OCI-LY3 (cell line): ENCODE measurements at regions not wholly inside any gene's neighbourhood (a gene's known extent, or its start where the extent isn't known, plus 50 kb on each side); places are given as distances from the start of the nearest gene placed in this dataset.

ENCODE experiments used
- H2AFZ ChIP-seq: fragments of 200-600, 300-600 bp; shearing (Covaris generic); 2 replicates; pipeline ENCODE4 v1.6.0; 2014; ENCODE audit warnings: antibody characterized with exemption, low read depth, low read length
- H3K27ac ChIP-seq: fragments of 200-600, 300-600 bp; sonication (generic); 2 replicates; pipeline ENCODE4 v1.5.1; 2014; ENCODE audit warnings: mild to moderate bottlenecking, low read length, moderate library complexity, mixed read lengths
- H3K27me3 ChIP-seq: fragments of 200-600, 300-600 bp; sonication (generic); 2 replicates; pipeline ENCODE4 v1.6.1; 2014; ENCODE audit warnings: low read depth, low read length, mixed read lengths
- H3K36me3 ChIP-seq: fragments of 200-600, 300-600 bp; sonication (generic); replicated peaks from 2 replicates; pipeline ENCODE3; 2014; ENCODE audit warnings: low read depth, low read length, mixed read lengths
- H3K4me1 ChIP-seq: fragments of 300-600, 200-600 bp; sonication (generic); 2 replicates; pipeline ENCODE4 v1.6.1; 2014; ENCODE audit warnings: low read length, mixed read lengths
- H3K4me2 ChIP-seq: fragments of 200-600, 300-600 bp; sonication (generic); 2 replicates; pipeline ENCODE4 v1.6.1; 2014; ENCODE audit warnings: low read length, mixed read lengths
- H3K4me3 ChIP-seq: fragments of 300-600, 200-600 bp; sonication (generic); 2 replicates; pipeline ENCODE4 v1.5.1; 2014; ENCODE audit warnings: antibody characterized with exemption, mild to moderate bottlenecking, low read length, moderate library complexity
- H3K79me2 ChIP-seq: fragments of 300-600, 200-600 bp; shearing (Covaris generic); 2 replicates; pipeline ENCODE4 v1.6.1; 2014; ENCODE audit warnings: mild to moderate bottlenecking, low read length, mixed read lengths
- H3K9ac ChIP-seq: fragments of 300-600, 200-600 bp; shearing (Covaris generic); 2 replicates; pipeline ENCODE4 v1.6.0; 2014; ENCODE audit warnings: mild to moderate bottlenecking, low read length, moderate library complexity
- H3K9me3 ChIP-seq: fragments of 200-600, 300-600 bp; shearing (Covaris generic); 2 replicates; pipeline ENCODE4 v1.6.1; 2014; ENCODE audit warnings: low read length, mixed read lengths; ENCODE audit not compliant: insufficient read depth
- H4K20me1 ChIP-seq: fragments of 200-600, 300-600 bp; sonication (generic); 2 replicates; pipeline ENCODE4 v1.6.1; 2016; ENCODE audit warnings: low read length, mixed read lengths; ENCODE audit not compliant: insufficient read depth
- EZH2phosphoT487 ChIP-seq: fragments of 200-600 bp; shearing (Covaris generic); IDR thresholded peaks from 2 replicates; pipeline ENCODE4 v1.6.1; 2018; ENCODE audit warnings: antibody characterized with exemption, mixed run types, low read depth
- TF ChIP-seq, protein P1 (sequence below): fragments of 200-600, 300-600 bp; sonication (generic); IDR thresholded peaks from 2 replicates; pipeline ENCODE4 v1.5.1; 2014; ENCODE audit warnings: antibody characterized with exemption, low read length, low read depth

DNA sequence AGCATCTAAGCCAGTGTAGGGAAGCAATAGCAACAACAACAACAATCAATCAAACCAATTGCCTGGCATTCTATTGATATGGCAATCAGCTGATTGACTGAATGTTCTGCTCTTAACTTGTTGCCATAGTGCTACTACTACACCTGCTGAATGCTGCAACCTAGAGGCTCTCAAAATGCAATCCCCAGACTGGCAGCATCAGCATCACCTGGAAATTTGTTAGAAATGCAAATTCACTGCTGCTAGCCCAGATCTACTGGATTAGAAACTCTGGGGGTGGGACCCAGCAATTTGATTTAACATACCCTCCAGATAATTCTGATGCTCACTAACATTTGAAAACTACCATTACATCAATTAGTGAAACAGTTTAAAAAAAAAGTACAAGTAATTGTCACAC, 363.6 kb downstream of the SNAPC1 start:
- H3K4me3 ChIP-seq: no peak overlapping the region
- peaks cover 36% of the 10 kb centered on the region for H3K27me3 ChIP-seq
- H3K4me1 ChIP-seq: peaks cover 25% of the 10 kb centered on the region
- no peaks in the 10 kb centered on the region for H3K9me3 ChIP-seq
- no peak overlapping the region for H3K27ac ChIP-seq
- no peaks in the 10 kb centered on the region for H3K36me3 ChIP-seq
- TF ChIP-seq, protein P1, sequence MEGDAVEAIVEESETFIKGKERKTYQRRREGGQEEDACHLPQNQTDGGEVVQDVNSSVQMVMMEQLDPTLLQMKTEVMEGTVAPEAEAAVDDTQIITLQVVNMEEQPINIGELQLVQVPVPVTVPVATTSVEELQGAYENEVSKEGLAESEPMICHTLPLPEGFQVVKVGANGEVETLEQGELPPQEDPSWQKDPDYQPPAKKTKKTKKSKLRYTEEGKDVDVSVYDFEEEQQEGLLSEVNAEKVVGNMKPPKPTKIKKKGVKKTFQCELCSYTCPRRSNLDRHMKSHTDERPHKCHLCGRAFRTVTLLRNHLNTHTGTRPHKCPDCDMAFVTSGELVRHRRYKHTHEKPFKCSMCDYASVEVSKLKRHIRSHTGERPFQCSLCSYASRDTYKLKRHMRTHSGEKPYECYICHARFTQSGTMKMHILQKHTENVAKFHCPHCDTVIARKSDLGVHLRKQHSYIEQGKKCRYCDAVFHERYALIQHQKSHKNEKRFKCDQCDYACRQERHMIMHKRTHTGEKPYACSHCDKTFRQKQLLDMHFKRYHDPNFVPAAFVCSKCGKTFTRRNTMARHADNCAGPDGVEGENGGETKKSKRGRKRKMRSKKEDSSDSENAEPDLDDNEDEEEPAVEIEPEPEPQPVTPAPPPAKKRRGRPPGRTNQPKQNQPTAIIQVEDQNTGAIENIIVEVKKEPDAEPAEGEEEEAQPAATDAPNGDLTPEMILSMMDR: no peak; the same call in 1 of the 2 replicates
- TF ChIP-seq EZH2phosphoT487: no peak
- H3K4me2 ChIP-seq: no peak overlapping the region
- no peak overlapping the region for H3K9ac ChIP-seq
- no peaks in the 10 kb centered on the region for H3K79me2 ChIP-seq
- H2AFZ ChIP-seq: no peak overlapping the region
- H4K20me1 ChIP-seq: no peaks in the 10 kb centered on the region

DNA sequence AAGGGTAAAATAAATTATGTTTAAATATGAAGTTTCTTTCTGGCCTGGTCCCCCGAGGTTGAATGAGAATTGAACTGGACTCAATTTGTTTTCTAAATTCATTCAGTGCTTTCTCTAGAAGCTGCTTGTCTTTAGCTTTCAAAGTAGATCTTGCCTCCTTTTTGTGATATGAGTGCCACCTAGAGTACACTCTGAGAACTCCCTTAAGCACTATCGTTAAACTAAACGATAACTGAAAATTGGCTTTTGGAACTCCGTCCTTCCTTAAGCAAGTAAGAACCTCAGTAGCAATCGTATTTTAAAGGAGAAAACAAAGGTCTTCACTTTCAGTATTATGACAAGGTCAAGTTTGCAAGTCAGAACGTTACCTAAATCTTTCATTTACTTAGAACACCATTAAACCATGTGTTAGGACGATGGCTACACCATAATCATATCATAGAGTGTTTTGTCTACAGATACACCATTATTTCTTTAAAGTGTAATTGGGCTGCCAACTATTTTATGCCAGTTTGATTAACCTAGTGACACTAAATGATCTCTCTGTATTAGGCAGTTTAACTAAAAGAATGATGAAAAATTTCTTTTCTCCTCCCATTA, 364.8 kb downstream of the SNAPC1 start:
- H3K27ac ChIP-seq: no peak overlapping the region
- H3K9ac ChIP-seq: no peak overlapping the region
- no peaks in the 10 kb centered on the region for H3K36me3 ChIP-seq
- H3K4me3 ChIP-seq: peak overlapping the region; percentile 55
- H2AFZ ChIP-seq: peak overlapping the region; percentile 62; the same call in 1 of the 2 replicates
- peaks cover 47% of the 10 kb centered on the region for H3K27me3 ChIP-seq
- H3K4me2 ChIP-seq: peak overlapping the region; percentile 62
- no peaks in the 10 kb centered on the region for H4K20me1 ChIP-seq
- no peaks in the 10 kb centered on the region for H3K9me3 ChIP-seq
- H3K79me2 ChIP-seq: no peaks in the 10 kb centered on the region
- TF ChIP-seq EZH2phosphoT487: no peak
- TF ChIP-seq, protein P1: peak; percentile 89
- H3K4me1 ChIP-seq: peaks cover 25% of the 10 kb centered on the region

DNA sequence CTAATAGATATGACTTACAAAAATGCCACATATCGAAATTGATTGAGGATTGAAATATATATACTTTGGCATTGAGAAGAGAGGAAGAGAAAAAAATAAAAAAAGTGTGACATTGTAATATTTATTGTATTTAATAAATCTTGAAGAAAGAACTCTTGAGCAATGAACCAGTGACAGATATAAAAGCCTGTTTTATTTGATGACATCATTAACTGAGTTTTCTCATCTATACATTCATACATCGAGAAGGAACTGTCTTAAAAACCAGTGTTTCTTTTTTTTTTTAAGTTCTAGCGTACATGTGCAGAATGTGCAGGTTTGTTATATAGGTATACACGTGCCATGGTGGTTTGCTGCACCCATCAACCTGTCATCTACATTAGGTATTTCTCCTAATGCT, 368.2 kb downstream of the SNAPC1 start:
- Histone ChIP-seq H3K4me1 (0 out of 2 replicates have a peak, but pooled peaks cover 2% of the 10 kb centered on the region), H3K79me2 (no peaks in the 10 kb centered on the region), H3K9ac (no peak overlapping the region), H3K36me3 (no peaks in the 10 kb centered on the region), H3K9me3 (no peaks in the 10 kb centered on the region), H4K20me1 (no peaks in the 10 kb centered on the region), H2AFZ (no peak overlapping the region), H3K4me2 (no peak overlapping the region), H3K27ac (no peak overlapping the region), H3K4me3 (no peak overlapping the region), H3K27me3 (peaks cover 62% of the 10 kb centered on the region)
- TF ChIP-seq, protein P1: no peak
- TF ChIP-seq EZH2phosphoT487: no peak

DNA sequence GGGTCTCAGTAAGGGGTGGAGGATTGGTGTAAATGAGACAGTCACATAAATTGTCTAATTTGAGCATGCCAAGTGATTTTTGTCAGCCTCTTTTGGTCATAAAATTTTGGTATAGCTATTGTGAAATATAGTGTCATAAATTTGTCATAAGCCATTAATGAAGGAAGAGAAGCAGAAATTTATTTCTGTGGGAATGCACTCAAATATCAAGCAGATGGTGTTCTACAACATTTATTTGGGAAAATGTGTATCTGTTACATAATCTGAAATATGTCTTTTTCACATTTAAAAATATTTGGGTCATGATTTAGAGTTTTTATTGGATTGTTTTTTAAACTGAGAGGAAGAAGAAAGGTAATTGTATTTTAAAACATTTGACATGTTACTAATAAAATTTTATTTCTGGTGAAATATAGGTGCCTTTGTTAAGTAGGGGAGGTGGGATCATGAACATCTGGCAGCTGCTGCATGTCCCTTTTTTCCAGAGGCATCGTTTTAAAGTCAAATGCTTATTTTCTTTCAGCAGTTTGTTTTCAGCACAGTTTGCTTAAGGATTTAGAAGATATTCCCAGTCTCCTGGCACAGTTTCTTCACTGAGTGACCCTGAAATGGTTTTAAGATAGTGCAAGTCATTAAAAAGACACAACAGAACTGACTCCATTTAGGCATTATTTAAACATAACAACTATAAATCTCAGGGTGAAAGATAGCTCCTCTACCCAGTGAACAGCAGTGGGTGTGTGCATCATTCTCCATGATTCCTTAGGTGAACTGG, 371.7 kb downstream of the SNAPC1 start:
- no peak for TF ChIP-seq EZH2phosphoT487
- TF ChIP-seq, protein P1: no peak
- H3K36me3 ChIP-seq: no peaks in the 10 kb centered on the region
- no peak overlapping the region for H3K9ac ChIP-seq
- no peaks in the 10 kb centered on the region for H3K79me2 ChIP-seq
- no peak overlapping the region for H3K4me3 ChIP-seq
- H3K9me3 ChIP-seq: no peaks in the 10 kb centered on the region
- H3K27me3 ChIP-seq: peaks cover 45% of the 10 kb centered on the region
- H3K4me2 ChIP-seq: no peak overlapping the region
- no peaks in the 10 kb centered on the region for H4K20me1 ChIP-seq
- no peak overlapping the region for H2AFZ ChIP-seq
- no peaks in the 10 kb centered on the region for H3K4me1 ChIP-seq
- H3K27ac ChIP-seq: no peak overlapping the region
